Omental fat pad (tissue), 3 donors: ENCODE measurements at regions not wholly inside any gene's neighbourhood (a gene's known extent, or its start where the extent isn't known, plus 50 kb on each side); places are given as distances from the start of the nearest gene placed in this dataset.

Experiments
- ATAC-seq: fragments of 150-250 bp; one replicate; pipeline ENCODE4 v1.9.1; 2016; ENCODE audit warnings: mild to moderate bottlenecking, moderate library complexity; ENCODE audit not compliant: low FRiP score
- DNase-seq: peaks from one replicate; pipeline ENCODE4 v3.0.0-alpha.2; 2019; ENCODE audit warnings: low spot score
- TF ChIP-seq, protein P1 (sequence below), 3 donors: fragments of 450-650 bp; IDR thresholded peaks; one replicate each; pipeline ENCODE4 v1.5.1; 2016 to 2017; ENCODE audit warnings: antibody characterized with exemption in 3 of 3, mild to moderate bottlenecking in 3 of 3, moderate library complexity in 2 of 3

DNA sequence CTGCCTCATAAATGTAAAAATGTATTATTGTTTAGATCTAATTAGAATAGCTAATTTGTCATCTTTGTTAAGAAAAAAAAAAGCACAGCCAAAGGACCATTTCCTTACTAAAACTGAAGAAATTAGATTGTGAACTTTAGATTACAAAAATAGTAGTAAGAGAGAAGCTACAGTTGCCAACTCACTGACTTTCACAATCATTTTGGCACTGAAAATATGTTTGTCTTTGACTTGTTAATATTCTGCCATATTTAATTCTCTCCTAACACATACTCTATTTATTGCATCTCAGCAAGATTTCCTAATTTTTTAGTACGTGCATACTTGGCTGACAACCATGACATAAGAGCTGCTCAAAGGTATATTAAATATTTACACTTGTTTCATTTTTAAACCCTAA, 297.1 kb downstream of the TUSC1 start:
- ATAC-seq: no peak
- TF ChIP-seq, protein P1, sequence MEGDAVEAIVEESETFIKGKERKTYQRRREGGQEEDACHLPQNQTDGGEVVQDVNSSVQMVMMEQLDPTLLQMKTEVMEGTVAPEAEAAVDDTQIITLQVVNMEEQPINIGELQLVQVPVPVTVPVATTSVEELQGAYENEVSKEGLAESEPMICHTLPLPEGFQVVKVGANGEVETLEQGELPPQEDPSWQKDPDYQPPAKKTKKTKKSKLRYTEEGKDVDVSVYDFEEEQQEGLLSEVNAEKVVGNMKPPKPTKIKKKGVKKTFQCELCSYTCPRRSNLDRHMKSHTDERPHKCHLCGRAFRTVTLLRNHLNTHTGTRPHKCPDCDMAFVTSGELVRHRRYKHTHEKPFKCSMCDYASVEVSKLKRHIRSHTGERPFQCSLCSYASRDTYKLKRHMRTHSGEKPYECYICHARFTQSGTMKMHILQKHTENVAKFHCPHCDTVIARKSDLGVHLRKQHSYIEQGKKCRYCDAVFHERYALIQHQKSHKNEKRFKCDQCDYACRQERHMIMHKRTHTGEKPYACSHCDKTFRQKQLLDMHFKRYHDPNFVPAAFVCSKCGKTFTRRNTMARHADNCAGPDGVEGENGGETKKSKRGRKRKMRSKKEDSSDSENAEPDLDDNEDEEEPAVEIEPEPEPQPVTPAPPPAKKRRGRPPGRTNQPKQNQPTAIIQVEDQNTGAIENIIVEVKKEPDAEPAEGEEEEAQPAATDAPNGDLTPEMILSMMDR (IDR thresholded peaks at IDR 0.05): no peak

GRCh38 chr9:25377039-25377438, 301.2 kb downstream of the TUSC1 start:
- no peak for ATAC-seq
- DNase-seq: no peak
- TF ChIP-seq, protein P1 (IDR thresholded peaks at IDR 0.05): no peak

More for the DNA sequence above, 297.1 kb downstream of the TUSC1 start:
- no peak for DNase-seq

DNA sequence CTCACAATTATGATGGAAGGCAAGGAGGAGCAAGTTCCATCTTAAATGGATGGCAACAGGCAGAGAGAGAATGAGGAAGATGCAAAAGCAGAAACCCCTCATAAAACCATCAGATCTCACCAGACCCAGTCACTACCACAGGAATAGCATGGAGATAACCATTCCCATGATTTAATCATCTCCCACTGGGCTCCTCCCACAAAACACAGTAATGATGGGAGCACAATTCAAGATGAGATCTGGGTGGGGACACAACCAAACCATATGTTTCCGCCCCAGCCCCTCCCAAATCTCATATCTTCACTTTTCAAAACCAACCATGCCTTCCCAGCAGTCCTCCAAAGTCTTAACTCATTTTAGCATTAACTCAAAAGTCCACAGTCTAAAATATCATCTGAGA, 304.0 kb downstream of the TUSC1 start:
- TF ChIP-seq, protein P1 (IDR thresholded peaks at IDR 0.05): no peak
- DNase-seq (no peak), ATAC-seq (no peak)

GRCh38 chr9:25366906-25367305, 311.3 kb downstream of the TUSC1 start:
- TF ChIP-seq, protein P1 (IDR thresholded peaks at IDR 0.05): no peak
- no peak for DNase-seq
- no peak for ATAC-seq

GRCh38 chr9:25353783-25354182, 324.5 kb downstream of the TUSC1 start:
- DNase-seq: no peak
- no peak for ATAC-seq

DNA sequence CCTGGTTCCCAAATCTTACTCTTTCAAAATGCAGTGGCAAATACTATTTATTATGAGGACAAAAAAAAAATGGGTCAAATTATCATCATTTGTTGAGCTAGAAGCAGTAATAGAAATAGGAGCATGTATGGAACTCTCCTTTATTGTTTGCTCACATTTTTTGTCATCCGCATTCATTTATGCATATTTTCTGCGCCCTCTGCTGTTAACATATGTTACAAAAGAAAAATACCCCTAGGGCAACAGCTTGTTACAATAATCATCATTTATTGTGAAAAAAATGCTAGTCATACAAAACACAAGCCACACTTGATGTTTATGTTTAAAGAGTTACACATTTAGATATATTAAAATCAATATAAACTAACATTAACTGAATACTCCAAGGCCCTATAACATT, 328.2 kb downstream of the TUSC1 start:
- ATAC-seq: no peak
- TF ChIP-seq, protein P1 (IDR thresholded peaks at IDR 0.05): no peak
- DNase-seq: no peak

More at GRCh38 chr9:25353783-25354182, 324.5 kb downstream of the TUSC1 start:
- TF ChIP-seq, protein P1 (IDR thresholded peaks at IDR 0.05): no peak

DNA sequence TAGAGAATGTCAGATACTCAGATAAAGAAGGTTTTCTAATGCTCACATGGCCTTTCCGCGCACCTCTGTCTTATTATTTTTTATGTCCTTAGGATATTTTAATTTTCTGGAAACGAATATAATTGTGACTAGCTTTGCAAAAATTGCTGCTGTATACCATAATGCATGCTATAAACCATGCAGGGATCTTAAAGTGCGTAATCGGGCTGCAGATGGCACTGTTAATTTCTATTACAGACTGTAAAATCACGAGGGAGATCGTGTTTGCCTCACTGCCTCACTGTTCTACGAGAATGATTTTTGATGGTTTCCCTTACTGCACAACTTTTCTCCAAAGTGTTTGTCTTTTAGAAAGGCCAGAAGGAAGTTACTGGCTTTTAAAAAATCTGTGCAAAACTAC, 356.1 kb downstream of the TUSC1 start:
- DNase-seq: no peak
- TF ChIP-seq, protein P1 (IDR thresholded peaks at IDR 0.05): no peak
- ATAC-seq: no peak
